ENCODE measurements at regions not wholly inside any gene's neighbourhood (a gene's known extent, or its start where the extent isn't known, plus 50 kb on each side); places are given as distances from the start of the nearest gene placed in this dataset.

GRCh38 chr5:174188295-174188694, 142.8 kb downstream of the NSG2 start (continued):
- TF ChIP-seq ZBTB11 (CRISPR knock-in tag; IDR thresholded peaks at IDR 0.05) (no peak), IKZF1 (conservative IDR thresholded peaks at IDR 0.05) (no peak), ZBTB40 (IDR thresholded peaks at IDR 0.05; ENCODE audit: borderline replicate concordance) (no peak), BCL11A (IDR thresholded peaks at IDR 0.05; ENCODE audit: low read depth, low read length) (no peak), REST (IDR thresholded peaks at IDR 0.05; ENCODE audit: low read depth, low read length) (no peak)

All from GM12878 (cell line).